HG02943 (cell line): ENCODE measurements at regions not wholly inside any gene's neighbourhood (a gene's known extent, or its start where the extent isn't known, plus 50 kb on each side); places are given as distances from the start of the nearest gene placed in this dataset.

Experiments used
- ATAC-seq: cut with Tn5 transposase; IDR thresholded peaks from one replicate; pipeline ENCODE4 v1.9.1; 2021; ENCODE audit warnings: mild to moderate bottlenecking, low read depth, moderate library complexity; ENCODE audit not compliant: unreplicated experiment

- no peak for ATAC-seq
These were observed 356.9 kb downstream of the MFSD1 start for GRCh38 chr3:159158801-159159200.

GRCh38 chr3:159159546-159159945, 357.7 kb downstream of the MFSD1 start:
- no peak for ATAC-seq

GRCh38 chr3:159163656-159164055, 361.8 kb downstream of the MFSD1 start:
- no peak for ATAC-seq

DNA sequence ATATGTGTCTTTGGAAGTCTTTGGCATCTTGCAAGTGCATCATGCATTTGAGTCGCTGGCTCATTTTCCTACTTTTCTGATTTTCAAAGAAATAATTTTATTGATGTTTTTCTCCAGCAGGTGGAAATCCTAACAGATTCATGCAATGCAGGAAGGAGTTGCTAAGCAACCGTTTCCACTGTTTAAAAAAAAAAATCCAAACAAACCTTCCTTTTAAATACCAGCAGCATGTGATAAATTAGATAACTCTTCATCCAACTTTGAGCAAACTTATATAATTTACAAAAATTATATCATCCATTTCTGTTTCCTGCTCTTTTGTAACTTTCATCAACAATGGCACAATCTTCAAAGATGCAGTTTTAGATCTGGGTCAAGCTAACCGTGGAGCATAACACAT, 364.1 kb downstream of the MFSD1 start:
- ATAC-seq, result no peak

DNA sequence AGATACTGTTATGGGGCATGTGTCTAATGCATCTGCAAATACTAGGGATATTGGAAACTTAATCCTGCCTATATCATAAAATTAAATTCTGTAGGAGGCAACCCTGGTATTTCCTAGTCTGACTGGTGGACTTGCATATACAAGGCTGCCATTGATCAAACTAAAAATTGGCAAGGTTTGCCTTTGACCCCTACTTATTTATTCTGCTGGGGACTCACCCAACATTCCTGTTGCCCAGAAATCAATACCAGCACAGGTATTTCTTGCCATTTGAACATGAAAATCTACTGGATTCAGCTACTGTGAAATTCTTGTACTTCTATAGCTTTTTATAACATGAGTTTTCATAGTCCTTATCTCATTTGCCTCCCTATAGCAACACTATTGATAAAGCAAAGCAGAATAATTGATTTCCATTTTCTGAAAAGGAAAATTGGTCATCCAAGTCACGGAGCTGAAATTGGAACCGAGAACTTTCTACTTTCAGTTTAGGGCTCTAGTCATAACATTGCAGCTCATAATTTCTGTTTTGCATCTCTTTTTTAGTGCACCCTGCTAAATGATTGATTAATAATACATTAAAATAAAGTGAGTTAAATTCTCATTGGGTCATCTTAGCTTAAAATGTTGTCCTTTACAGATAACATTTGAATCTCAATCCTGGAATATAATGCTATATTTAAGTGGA, 365.2 kb downstream of the MFSD1 start:
- no peak for ATAC-seq

DNA sequence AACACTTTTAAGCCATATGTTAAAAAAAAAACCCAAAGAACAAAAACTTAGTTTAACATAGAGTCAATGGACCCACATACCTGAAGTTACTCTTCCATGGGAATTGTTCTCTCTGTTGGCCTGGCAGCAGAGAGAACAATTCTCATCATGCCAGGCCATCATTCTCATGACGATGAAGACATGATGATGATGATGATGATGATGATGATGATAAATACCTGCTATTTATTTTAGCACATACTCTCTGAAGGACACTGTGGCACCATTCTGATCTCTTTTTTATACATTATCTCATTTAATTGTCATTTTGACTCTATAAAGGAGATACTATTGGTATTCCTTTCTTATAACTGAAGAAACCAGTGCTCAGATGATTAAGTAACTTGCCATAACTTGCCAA, 366.9 kb downstream of the MFSD1 start:
- no peak for ATAC-seq

GRCh38 chr3:159169828-159170227, 368.0 kb downstream of the MFSD1 start:
- ATAC-seq, result no peak

DNA sequence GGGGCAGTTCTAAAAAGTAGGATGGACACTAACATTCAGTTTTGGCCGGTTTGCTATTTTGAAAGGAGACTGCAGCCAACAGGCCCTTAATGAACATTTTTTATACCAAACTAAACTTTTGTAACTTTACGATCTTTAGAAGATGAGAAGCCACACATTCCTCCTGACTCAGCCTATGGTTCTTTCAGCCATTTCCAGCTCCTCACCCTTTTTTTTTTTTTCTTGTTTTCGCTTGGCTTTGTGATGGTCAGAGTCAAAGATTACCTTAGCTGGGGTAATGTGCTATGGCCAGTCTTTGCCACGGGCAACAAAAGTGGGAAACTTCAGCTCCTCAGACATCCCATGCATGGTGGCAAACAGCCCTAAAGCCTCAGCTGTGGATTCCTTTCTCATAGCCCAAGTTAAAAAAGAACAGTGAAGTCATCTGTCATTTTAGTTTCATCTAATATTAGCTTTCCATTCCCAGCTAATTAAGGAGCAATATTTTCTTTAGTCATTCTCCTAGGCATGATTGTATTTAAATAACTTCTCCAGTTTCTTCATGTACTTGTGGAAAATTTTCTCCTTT, 368.7 kb downstream of the MFSD1 start:
- ATAC-seq, result no peak

DNA sequence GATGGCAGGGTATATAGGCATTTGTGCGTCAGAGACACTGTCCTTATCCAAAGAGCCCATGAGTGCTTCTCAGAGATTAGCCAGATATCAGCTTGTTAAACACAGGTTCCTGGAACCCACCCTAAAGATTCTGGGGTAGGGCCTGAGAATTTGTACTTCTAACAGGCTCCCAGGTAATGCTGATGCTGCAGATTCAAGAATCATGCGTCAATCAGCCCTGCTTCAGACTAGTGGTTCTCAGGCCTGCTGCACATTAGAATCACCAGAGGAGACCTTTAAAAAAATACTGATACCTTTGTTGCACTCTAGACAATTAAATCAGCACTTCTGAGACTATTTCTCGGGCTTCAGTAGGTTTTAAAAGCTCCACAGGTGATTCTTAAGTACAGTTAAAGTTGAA, 369.5 kb downstream of the MFSD1 start:
- no peak for ATAC-seq

- ATAC-seq, result no peak
These were observed 370.6 kb downstream of the MFSD1 start for GRCh38 chr3:159172473-159172872.

DNA sequence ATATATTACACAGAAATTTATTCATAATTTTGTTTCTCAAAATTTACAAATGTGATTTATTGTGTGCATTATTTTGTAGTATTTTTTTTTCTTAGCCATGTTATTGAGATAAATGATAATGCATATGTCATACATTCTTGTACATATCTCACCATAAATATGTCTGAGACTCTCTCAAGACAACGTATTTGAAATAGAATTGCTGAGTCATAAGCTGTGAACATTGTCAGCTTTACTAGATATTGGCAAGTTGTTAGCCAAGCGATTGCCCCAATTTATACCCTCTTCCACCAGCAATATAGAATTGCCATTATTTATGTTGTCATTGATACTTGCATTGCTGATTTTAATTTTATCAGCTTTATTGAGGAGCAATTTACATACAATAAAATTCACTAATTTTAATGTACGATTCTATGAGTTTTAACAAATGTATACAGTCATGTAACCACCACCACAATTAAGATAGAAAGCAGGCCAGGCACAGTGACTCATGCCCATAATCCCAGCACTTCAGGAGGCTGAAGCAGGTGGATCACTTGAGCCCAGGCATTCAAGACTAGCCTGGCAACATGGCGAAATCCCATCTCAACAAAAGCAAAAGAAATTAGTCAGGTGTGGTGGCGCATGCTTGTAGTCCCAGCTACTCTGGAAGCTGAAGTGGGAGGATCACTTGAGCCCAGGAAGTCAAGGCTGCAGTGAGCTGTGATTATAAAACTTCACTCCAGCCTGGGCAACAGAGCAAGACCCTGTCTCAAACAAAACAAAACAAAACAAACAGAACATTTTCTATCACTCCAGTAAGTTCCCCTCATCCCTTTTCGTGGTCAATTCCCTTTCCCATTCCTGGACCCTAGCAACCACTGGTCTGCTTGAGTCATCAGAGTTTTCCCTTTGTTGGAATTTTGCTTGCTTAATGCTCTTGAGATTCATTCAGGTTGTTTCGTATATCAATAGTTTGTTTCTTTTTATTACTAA, 373.1 kb downstream of the MFSD1 start:
- ATAC-seq, result no peak

- ATAC-seq, result no peak
These were observed 376.5 kb downstream of the MFSD1 start for GRCh38 chr3:159178209-159178897.

- no peak for ATAC-seq
These were observed 381.1 kb downstream of the MFSD1 start for GRCh38 chr3:159182961-159183360.

DNA sequence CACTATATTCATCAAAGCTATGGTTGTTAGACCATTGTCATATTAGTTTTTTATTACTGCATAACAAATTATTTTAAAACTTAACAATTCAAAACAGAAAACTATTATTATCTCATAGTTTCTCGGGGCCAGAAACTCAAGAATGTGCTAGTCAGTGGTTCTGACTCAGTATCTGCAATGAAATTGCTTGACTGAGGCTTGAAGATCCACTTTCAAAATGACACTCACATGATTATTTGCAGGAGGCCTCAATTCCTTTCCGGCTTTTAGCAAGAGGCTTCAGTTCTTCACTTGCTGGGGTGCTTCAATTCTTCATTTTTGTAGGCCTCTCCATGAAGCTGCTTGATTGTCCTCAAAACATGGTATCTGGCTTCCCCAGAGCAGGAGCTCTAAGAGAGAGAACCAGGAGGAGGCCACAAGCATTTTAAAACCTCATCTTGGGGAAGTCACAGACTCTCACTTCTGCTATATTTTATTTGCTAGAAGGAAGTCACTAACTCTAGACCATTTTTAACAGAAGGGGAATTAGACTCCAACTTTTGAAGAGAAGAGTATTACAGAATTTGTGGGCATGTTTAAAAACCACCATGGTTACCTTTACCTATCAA, 383.7 kb downstream of the MFSD1 start:
- ATAC-seq, result no peak

DNA sequence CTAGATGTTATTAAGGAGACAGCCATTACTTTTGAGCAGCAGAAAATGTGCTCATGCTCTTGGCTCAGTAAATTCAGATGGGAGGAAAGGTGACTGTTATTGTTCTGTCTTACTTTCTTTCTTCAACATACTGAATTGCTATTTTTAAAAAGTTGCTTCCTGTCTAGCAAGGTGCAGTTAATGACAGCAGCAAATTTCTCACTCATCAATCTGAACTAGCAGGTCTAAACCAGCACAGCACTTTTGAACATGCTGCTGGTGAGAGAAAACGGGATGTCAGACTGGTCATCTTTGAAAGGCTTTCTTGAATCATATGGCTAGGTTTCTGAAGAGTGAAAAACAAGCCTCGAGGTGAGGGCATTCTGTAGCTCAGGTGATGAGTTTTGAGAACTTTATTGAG, 384.7 kb downstream of the MFSD1 start:
- ATAC-seq, result no peak

DNA sequence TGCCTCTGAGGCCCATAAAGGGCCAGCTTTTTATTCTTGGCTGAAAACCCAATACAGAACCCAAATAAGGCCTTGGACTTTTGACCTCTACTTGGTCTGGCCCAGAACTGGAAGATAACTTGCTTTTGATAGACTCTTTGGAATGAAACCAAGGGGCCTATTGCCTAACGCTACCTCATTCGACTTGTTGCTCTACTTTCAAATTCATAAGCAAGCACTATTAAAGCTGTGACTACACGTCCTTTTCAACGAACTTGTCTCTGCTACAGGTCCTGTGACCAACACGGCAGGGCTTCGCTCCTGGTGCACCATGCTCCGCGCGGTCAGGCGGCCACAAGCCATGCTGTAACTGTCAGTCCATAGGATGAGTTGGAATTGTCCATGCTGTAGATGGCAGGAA, 385.4 kb downstream of the MFSD1 start:
- no peak for ATAC-seq

- ATAC-seq, result no peak
These were observed 385.9 kb downstream of the MFSD1 start for GRCh38 chr3:159187706-159188105.

DNA sequence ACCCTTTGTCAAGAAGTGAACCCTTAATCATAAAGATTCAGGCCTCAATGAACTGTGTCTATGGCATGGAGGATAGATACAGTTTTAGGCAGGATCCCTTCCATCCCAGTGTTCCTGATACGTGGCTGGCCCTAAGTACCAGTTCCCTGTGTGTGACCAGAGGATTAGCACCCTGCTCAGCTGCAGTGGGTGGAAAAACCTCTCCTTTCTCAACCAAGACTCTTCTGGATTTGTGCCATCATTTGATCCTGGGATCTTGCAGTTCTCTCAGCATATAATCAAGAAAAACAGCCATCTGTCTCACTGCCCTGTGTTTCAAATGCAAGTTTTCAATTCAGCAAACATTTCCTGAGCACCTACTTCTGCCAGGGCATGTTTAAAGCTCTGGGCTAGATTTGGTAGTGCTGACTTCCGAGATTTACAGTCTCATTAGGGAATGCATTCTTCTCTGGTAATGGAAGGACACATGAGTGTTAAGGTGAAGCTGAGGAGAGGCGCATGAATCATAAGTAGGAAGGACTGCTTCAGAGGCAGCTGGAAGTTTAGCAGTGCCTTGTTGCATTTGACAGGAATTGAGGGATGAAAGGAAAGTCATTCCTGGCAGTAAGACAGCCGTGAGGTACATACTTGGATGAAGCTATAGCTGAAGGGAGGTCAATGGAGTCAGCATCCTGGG, 388.3 kb downstream of the MFSD1 start:
- ATAC-seq, result no peak

DNA sequence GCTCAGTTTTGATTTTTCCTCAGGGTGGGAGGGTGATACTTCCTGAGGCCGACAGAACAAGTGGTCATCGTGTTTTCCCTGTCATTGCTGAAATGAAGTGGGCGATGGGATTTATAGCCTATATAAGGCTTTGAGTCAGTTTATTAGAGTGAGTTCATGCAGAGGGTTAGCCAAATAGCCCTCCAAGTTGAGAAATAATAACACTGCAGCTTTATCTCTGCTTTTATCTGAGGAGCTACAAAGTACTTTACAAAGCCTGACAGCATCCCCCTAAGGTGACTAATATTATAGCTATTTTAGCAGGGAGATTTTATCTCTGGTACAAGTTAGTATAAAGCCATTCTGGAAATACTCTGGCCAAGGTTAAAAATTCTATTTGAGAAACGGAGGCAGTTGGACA, 389.6 kb downstream of the MFSD1 start:
- no peak for ATAC-seq

DNA sequence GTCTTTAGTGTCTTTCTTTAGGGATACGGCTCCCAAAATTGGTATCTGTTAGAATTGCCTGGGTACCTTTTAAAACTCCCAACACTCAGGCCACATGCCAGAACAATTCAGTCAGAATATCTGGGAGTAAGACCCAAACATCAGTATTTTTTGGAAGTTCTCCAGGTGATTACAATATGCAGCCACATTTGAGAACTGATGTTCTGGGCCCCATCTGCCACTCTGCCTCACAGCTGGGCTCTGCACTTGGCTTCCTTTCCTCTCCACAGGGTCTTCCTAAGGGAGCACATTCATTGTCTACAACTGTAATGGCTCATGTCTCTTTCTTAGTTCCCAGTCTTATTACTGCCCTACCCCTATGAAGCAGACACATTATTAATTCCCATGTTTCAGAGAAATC, 394.5 kb downstream of the MFSD1 start:
- no peak for ATAC-seq
